Activated B cell treated with CpG ODN at 0.5 μM for 24 hours (primary cell): ENCODE measurements at regions not wholly inside any gene's neighbourhood (a gene's known extent, or its start where the extent isn't known, plus 50 kb on each side); places are given as distances from the start of the nearest gene placed in this dataset.

Experiments
- ATAC-seq: fragments of 200-7000 bp; cut with Tn5 transposase; one replicate; pipeline ENCODE4 v1.10.0; 2021; ENCODE audit warnings: low read depth, mild to moderate bottlenecking, moderate library complexity
- CTCF ChIA-PET: fragments of 350-600 bp; sonication (Branson Sonifier 250); formaldehyde crosslinking; loops from one replicate; lab custom pipeline; 2021; ENCODE audit warnings: antibody characterized with exemption; lab: Charles Lee
- POLR2A ChIA-PET: fragments of 350-600 bp; sonication (Branson Sonifier 250); formaldehyde crosslinking; loops from one replicate; lab custom pipeline; 2021; ENCODE audit warnings: antibody characterized with exemption; lab: Charles Lee
- DNase-seq: peaks from one replicate; pipeline ENCODE4 v3.0.0; 2022
- H3K27ac Mint-ChIP-seq: one replicate; pipeline ENCODE4 v1.8.0; 2020; ENCODE audit warnings: mixed read lengths
- H3K27me3 Mint-ChIP-seq: one replicate; pipeline ENCODE4 v1.8.0; 2021; ENCODE audit warnings: mixed read lengths
- H3K36me3 Mint-ChIP-seq: one replicate; pipeline ENCODE4 v1.8.0; 2021; ENCODE audit warnings: low read depth, mixed read lengths
- H3K4me1 Mint-ChIP-seq: one replicate; pipeline ENCODE4 v1.8.0; 2021; ENCODE audit warnings: mixed read lengths
- H3K4me3 Mint-ChIP-seq: one replicate; pipeline ENCODE4 v1.8.0; 2020; ENCODE audit warnings: mild to moderate bottlenecking, mixed read lengths
- H3K9me3 Mint-ChIP-seq: one replicate; pipeline ENCODE4 v1.8.0; 2020; ENCODE audit warnings: mixed read lengths
- CTCF ChIP-seq: fragments of 200-600 bp; IDR thresholded peaks from one replicate; pipeline ENCODE4 v1.8.0; 2022; ENCODE audit warnings: antibody characterized with exemption, mild to moderate bottlenecking
- intact Hi-C: fragments of 100-400 bp; cut with micrococcal nuclease; formaldehyde crosslinking; loops from one replicate; pipeline ENCODE4 v1.15.1; 2024

- TF ChIP-seq CTCF, result no peak
- H3K4me3 Mint-ChIP-seq, result no peak overlapping the region
- no peak overlapping the region for H3K27ac Mint-ChIP-seq
- no peaks in the 10 kb centered on the region for H3K36me3 Mint-ChIP-seq
- ChIA-PET POLR2A (no interaction called here), CTCF (no interaction called here)
- intact Hi-C loops, result no loop called here
- H3K4me1 Mint-ChIP-seq, result no peaks in the 10 kb centered on the region
- H3K9me3 Mint-ChIP-seq, result no peaks in the 10 kb centered on the region
- DNase-seq (no peak), ATAC-seq (no peak)
- H3K27me3 Mint-ChIP-seq, result peaks cover 12% of the 10 kb centered on the region
Measured at GRCh38 chr20:39225536-39225935, 263.4 kb downstream of the DHX35 start.

GRCh38 chr20:39222101-39222500 is 260.0 kb downstream of the DHX35 start:
- ATAC-seq (no peak), DNase-seq (no peak)
- intact Hi-C loops, result no loop called here
- TF ChIP-seq CTCF, result no peak
- Mint-ChIP-seq H3K4me3 (no peak overlapping the region), H3K9me3 (no peaks in the 10 kb centered on the region), H3K27me3 (peaks cover 14% of the 10 kb centered on the region), H3K36me3 (no peaks in the 10 kb centered on the region), H3K27ac (no peak overlapping the region), H3K4me1 (no peaks in the 10 kb centered on the region)
- ChIA-PET CTCF (no interaction called here), POLR2A (no interaction called here)

GRCh38 chr20:39216195-39216594 is 254.1 kb downstream of the DHX35 start:
- TF ChIP-seq CTCF, result no peak
- DNase-seq (no peak), ATAC-seq (no peak)
- intact Hi-C loops, result no loop called here
- H3K27me3 Mint-ChIP-seq, result peaks cover 16% of the 10 kb centered on the region
- H3K4me1 Mint-ChIP-seq, result no peaks in the 10 kb centered on the region
- H3K36me3 Mint-ChIP-seq, result no peaks in the 10 kb centered on the region
- no peaks in the 10 kb centered on the region for H3K9me3 Mint-ChIP-seq
- CTCF ChIA-PET, result no interaction called here
- POLR2A ChIA-PET, result no interaction called here
- H3K4me3 Mint-ChIP-seq, result no peak overlapping the region
- H3K27ac Mint-ChIP-seq, result no peak overlapping the region

GRCh38 chr20:39214828-39215227 is 252.7 kb downstream of the DHX35 start:
- Mint-ChIP-seq H3K27ac (no peak overlapping the region), H3K9me3 (no peaks in the 10 kb centered on the region), H3K27me3 (peaks cover 9% of the 10 kb centered on the region), H3K36me3 (no peaks in the 10 kb centered on the region), H3K4me3 (no peak overlapping the region), H3K4me1 (no peaks in the 10 kb centered on the region)
- CTCF ChIA-PET, result no interaction called here
- intact Hi-C loops, result no loop called here
- ATAC-seq (no peak), DNase-seq (no peak)
- POLR2A ChIA-PET, result no interaction called here
- TF ChIP-seq CTCF, result no peak

- Mint-ChIP-seq H3K4me3 (no peak overlapping the region), H3K27ac (no peak overlapping the region), H3K9me3 (no peaks in the 10 kb centered on the region), H3K4me1 (no peaks in the 10 kb centered on the region), H3K36me3 (no peaks in the 10 kb centered on the region), H3K27me3 (peaks cover 11% of the 10 kb centered on the region)
- DNase-seq (no peak), ATAC-seq (no peak)
- CTCF ChIA-PET, result no interaction called here
- intact Hi-C loops, result no loop called here
- POLR2A ChIA-PET, result no interaction called here
- no peak for TF ChIP-seq CTCF
Measured at GRCh38 chr20:39213476-39214145, 251.5 kb downstream of the DHX35 start.
